ENCODE measurements at regions not wholly inside any gene's neighbourhood (a gene's known extent, or its start where the extent isn't known, plus 50 kb on each side); places are given as distances from the start of the nearest gene placed in this dataset.

DNA sequence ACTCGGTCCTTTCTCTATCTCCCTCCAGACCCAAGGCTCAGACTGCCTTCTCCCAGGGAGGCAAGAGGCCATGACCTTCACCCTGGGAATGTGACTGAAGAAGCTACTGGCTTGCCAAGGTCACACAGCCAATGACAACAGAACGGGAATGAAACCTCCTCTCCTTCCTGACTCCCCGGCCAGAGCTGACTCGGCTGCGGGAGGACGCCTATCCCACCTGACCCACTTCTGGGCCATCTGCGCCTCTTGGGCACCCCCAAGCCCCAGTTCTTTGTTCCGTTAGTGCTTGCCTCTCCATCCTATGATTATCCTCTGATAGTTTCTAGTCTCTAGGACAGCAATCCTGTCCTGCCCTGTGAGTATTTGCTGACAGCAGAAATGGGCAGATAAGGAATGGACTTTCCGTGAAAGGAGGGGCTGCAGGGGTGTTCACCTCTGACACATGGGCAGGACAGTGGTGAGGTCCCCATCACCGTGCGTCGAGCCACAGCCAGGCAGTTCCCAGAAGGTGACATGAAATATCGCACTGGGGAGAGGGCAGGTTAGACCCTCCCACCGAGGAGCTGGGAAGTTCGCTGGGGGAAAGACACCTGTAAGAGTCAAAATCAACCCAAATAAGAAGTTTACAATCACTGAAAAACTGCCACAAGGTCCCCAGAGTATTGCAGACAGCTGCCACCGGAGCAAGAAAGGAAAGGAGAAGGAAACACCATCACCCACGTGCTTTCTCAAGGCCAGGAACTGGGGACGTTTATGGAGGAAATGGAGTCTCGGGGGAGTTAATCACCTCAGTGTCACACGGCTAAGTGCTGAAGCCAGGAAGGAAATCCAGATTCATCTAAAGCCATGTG, 63.0 kb downstream of the INSIG1 start:
- DNase-seq: no peak

DNA sequence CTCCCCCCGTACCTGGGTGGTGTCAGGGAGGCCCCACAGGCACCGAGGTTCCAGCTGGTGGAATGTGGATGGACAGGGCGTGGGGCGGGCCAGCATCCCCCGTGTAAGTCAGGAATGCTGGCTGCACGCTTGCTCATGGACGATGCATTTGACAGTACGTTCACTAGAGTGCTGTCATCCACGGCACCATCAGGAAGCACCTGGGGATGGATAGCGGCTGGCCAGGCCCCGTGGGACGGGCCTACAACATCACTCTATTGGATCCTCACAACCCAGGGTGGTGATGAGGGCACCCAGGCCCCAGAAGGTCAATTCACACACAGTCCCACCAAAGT, 63.6 kb downstream of the INSIG1 start:
- DNase-seq: no peak

DNA sequence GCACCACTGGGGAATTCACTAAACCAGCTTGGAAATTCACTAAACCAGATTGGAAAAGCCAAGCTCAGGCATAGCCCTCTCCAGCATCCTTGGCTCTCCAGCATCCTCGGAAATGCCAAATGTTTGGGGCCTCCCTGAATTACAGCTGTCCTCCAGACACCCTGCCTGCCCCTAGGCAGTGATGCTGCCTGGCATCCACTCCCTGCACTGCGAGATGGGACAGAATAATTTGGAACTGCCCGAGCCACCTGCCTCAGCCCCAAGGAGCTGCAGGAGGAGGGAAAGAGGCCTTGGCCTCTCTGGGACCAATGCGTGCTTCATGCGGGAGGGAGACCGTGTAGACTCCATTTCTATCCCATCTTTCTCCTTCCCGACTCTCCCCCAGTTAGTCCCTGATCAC, 64.3 kb downstream of the INSIG1 start:
- no peak for DNase-seq

DNA sequence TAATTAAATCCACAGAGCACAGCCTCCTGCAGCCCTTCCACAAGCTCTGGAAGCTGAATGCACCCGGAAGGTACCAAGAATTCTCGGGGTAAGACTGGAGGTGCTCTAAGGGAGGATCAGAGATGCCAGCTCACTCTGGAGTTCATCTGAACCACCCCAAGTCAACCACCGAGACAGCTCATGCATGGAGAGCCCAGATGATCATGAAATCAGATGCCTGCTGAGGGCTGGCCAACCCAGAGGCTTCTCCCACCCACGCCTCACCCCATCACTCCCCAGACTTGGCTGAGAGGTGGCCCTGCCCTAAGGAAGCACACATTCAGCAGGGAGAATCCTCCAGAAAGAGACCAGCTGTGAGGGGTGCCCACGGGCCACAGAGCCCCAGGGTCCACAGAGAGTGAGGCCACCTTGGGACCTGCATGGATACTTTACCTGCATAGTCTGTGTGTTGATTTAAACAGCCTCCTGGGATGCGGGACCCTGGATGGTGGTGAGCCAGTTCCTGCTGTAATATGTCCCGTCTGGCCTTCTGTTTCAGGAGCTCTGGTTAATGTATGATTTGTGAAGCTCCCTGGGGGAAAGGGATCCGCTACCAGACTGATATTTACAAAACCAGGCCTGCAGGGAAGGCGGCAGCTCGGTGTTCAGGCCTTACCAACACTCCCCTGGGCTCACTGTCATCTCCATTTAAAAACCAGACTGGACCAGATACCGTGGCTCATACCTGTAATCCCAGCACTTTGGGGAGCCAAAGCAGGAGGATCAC, 64.9 kb downstream of the INSIG1 start:
- no peak for DNase-seq

DNA sequence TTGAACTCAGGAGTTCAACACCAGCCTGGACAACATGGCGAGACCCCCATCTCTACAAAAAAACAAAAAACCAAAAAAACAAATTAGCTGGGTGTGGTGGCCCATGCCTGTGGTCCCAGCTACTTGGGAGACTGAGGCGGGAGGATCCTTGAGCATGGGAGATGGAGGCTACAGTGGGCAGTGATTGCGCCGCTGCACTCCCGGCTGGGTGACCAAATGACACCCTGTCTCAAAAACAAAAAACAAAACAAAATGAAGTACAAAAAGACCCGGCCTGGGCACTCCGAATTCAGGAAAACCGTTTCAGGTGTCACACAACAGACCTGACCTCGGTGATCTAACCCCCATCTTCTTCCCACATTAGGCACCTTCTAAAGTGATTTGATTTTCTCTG, 65.5 kb downstream of the INSIG1 start:
- no peak for DNase-seq

DNA sequence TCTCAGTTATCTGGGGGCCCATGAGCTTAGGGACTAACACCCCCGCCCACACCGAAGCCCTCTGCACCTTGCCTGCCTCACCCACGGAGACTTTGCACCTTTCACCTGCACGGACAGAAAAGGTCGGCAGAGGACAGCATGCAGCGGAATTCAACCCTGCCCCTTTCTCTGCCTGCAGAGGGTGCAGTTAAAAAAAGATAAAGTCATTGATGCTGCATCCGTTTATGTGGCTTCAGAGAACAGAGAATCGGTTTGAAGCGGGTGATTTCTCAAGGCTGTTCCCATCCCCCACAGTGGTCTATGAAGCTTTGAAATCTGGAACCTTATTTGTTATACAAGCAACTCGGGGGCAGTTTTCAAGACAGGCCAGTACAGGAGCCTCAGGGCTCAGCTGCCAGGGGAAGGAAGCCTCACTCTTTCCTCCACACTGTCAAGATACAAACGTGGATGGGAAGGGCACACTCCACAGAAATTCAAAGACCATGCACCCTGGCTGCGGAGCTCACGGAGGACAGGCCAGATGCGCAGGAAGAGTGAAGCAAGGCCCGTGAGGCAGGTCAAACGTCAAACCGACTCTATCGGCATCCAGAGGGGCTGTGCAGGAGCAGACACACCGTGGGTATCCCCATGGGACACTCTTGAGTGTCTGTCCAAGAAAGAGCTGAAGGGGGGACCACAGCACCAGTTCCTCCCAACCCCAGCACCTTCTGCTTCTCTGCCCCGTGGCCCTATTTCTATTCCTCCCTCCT, 66.3 kb downstream of the INSIG1 start:
- no peak for DNase-seq

DNA sequence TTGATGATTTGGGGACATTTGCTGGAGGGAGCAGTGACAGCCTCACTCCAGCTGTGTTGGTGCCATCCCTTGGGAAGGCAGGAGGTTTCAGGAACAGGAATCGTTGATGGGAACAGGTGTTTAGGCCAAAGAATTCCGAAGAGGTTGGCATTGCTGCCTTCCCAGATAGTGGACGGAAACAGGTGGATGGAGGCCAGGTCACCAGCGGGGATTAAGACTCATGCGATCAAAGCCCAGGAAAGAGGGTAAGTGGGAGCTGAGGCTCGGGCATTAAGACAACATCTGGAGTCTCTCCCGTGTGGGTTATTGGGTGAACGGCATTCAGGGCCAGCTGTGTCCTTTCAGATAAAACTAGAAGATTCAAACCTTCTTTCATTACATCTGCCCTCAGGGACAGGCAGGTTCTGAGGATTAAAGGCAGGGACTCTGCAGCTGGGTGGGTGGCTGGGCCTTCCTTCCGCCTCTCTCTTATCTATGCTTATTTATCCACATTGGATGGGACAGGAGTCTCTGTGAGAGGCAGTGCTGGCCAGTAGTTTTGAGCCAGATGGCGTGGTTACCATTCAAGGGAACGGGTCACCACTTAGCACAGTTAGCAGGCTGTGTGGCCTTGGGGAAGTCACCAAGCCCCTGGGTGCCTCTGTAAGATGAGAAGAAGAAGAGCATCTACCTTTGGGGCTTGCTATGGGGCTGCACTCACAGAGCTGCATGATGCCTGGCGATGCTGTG, 67.6 kb downstream of the INSIG1 start:
- no peak for DNase-seq

DNA sequence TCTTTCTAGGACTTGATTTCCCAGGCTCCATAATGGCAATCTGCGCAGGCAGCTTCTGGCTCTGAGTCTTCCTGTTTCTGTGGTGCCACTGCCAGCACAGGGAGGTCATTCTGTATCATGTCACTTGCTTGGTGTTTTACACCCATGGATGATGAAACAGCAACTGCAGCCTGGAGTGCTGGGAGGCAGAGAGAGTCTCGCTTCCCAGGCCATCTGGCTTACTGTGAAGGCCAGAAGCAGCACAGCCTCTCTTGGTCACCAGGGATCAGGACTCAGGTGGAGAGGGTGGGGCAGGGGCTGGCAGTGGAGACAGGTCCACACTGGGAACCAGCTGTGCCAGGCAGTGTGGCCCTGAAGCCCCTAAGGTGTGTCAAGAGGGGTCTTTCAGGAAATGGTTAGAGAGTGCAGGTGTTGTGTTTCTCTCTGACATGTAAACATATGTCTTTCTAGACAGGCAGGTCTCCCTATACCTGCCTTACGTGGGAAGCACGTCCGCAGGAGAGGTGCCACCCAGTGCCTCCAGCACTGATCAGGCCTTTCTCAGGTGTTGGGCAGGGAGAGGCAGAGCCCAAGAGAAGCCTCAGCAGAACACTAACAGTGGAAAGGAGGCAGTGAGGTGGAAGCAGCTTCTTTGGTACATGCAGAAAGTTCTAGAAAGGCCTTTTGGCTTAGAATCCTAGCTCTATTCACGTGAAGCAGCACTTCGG, 71.4 kb downstream of the INSIG1 start:
- no peak for DNase-seq

DNA sequence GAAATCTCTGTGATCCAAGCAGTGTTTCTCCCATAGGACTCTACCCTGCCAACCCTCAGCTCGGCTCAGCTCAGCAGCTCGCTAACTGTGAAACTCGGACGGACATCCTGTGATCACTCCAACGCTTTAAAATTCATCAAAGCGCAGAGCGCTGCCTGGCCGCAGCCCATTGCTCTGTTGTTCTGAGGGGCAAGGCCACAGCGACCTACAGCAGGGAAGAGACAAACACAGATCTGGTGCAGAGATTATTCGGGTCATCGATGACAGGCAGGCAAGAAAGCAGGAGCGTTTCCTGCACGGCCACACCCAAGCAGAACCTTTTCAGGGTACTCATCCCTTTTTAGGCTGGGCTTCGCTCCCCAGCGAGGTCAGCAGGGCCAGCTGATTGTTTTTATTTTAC, 72.1 kb downstream of the INSIG1 start:
- no peak for DNase-seq

DNA sequence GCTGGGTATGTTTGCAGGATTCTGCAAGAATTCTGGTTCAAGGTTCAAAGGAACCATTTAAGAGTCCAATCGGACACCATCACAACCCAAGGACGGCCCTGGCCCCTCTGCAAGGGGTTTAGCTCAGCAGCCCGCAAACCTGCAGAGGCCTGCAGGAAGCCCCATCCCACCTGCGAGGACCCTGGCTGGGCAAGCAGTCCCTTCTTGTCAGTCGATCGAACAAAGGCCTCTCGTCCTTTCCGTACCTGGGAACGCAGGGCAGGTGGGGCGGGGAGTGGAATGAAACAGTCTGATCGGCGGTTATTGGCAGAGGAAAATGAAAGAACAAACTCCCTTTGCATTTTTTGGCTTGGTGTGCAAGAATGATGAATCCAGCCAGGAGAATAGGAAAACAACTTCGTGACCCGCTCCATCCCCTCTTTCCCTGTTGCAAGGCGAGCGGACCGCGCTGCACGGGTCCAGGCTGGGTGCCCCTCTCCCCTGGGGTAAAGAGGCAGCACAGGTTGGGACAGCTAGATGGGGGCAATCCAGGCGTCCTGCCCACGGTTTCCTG, 73.7 kb downstream of the INSIG1 start:
- no peak for DNase-seq

DNA sequence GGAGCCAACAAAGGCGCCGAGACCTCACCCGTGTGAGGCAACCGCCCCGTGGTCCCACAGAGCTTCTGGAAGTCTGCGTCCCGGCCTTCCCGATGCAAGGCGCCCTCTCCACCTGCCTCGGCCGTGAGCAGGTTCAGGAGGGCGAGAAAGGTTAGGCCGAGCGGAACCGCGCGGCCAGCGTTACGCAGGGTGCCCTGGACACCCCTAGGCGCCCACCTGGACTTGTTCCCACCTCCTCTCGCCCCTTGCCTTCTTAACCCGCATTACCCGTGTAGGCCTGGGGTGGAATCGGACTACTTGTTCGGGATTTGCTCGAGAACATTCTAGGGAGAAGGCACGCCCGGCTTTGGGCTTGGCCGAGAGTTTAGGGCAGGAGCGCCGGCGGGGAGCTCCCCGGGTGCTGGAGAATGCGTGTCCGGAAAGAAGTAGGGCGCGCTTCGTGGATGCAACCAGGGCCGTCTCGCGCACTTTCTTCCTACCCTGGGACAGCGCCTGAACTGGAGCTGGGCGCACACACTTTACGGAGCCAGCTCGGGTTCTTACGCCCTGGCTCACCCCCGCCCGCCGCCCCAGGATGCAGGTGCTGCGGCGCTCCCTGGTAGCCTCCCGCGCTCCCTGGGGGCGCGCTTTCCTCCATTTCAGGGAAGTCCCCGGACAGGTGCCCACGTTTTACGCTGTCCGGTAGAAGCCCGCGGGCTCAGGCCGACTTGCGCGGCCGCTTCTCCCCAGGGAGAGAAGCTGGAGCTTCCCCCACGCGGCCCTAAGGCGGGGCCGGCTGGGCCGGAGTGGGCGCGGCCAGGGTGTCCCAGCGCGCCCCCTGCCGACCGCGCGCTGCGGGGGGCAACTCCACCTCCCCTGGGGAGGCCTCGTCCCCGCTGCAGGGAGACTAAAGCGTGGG, 74.5 kb downstream of the INSIG1 start:
- no peak for DNase-seq

DNA sequence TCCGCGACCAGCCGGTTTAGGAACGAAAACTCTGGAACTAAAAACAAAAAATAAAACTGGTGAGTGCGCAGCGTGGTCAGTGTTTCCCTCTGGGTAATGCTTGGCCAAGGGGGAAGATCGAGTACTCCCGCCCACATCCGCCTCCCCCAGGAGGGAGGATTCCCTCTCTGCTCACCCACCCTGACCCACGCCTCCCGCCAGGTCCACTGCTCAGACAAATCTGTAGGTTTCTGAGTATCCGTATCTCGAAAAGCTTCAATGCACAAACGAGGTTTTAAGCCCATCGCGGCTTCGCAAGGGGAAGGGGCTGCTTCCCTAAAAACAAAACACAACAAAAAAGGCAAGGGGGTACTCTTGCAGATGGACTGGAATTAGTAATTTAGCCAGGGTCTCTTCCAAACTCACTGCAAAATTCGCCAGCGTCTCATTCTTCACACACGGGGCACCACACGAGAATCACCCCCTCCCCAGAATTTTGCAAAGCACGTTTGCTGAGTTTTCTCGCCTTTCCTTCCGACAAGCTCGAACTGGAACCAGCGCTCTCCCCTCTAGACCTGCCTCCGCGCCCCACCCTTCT, 75.2 kb downstream of the INSIG1 start:
- no peak for DNase-seq

DNA sequence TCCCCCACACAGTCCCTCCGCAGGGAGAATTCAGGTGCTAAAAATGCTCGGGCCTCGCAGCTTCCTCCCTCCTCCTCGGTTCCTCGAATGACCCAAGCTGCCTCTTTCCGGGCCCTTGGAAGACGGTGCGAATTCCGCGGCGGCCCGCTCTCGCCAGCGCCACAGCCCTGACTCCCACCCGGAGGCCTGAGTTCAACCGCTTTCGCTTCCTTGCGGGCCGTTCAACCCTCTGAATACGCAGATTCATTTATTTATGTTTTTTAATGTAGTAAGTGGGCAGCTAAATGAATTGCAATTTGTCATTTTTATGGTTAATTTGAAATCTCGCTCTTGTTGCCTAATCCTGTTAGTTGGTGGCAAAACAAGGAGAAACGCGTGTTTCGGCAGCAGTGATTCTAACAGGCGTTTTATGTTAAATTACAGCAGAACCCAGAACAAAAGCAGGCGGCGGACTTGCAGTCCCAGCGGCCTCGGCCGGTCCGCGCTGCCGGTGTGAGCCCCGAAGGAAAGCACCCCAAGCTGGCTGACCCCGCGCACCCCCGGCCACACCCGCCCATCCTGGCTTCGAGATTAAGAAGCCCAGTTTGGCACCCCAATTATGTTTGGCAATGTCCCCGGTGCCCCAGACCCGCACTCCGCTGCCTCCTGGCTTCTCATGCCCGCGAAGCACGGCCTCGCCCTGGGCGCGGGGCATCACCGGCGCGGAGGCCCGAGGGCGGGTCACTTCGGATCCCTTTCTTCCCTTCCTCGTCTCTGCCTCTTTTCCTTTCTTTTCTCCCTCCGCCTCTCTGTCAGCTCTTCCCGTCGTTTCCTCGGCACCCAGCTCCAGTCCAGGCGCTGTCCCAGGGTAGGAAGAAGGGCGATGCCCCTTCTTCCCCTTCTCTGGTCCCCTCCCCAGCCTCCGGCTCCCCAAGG, 75.9 kb downstream of the INSIG1 start:
- no peak for DNase-seq

DNA sequence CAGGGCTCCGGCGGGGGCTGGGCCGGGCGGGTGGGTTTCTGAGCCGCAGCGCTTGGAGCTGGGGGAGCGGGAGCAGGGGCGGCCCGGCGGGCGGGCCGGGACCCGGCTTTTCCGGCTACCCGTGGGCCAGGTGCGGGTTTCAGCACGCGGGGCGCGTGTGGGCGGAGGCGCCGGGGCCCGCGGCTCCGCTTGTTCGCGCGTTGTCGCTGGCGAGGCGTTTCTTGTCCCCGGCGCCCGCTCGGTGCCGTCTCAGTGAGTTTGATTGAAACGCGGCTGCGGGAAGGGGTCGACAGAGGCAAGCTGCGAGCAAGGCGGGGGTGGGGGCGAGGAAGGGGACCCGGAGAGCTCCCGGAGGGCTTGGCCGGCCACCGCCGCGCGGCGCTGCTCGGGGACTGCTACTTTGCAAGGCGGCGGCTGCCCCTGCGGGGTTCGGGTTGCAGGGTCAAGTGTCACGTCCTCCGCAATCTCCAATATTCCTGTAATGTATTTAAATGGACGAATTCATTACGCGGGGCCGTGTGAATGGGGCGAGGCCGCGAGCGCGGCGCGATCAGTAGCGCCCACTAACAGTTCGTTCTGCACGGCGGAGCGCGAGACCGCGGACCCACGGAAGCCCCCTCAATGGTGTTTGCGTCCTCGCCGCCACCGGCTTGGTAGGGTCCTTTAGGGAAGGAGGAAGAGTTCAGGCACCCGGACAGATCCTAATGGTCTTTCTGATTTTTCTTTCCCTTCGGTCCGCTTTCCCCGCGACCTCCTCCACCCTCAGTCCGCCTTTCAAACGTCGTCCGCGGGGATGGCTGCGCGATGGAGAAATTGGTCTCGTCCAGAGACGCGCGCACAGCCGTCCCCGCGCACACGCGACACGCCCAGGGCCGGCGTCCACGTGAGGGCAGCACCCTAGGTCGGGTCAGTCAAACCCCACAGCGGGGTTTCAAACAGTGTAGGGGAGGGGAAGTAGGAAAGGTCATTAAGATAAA, 76.9 kb downstream of the INSIG1 start:
- no peak for DNase-seq

DNA sequence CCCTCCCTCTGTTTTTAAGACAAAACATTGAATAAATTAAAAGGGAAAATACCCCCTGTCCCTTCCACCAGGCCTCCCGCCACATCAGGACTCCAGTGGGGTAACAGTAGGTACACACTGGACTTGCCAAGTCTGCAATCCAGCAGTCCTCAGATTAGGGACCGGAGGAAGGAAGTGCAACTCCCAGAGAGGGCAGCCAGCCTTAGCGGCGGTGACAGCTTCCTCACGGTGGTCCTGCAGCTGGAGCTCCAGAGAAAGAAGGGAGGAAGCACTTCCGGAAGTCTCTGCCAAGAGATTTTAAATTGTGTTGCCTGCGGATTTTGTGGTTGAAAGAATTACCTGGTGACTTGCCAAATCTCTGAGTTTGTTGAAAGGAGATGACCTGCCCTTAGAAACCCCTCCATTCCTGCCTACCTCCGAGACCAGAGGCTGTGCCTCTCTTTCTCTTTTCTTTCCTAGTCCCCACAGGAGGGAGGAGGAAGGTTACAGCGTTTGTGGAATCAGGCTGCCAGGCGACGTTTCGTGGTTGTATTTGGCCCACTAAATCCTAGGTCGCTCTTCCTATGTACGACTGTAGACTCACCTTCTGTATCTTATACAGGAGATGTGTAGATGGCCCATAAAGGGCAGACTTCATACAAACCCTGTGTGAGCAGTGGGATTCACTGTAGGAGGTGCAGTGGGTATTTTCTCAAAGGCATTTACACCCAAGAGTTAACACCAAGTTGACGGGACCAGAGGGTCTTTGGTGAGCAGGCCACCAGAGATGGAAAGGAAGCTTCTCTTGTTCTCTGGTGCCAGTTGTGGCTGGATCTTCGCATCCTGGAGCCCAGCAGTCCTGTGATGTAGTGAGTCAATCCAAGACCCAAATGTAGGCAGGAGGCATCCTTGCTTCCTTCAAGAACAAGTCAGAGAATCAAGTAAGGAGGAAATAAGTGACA, 77.9 kb downstream of the INSIG1 start:
- no peak for DNase-seq

DNA sequence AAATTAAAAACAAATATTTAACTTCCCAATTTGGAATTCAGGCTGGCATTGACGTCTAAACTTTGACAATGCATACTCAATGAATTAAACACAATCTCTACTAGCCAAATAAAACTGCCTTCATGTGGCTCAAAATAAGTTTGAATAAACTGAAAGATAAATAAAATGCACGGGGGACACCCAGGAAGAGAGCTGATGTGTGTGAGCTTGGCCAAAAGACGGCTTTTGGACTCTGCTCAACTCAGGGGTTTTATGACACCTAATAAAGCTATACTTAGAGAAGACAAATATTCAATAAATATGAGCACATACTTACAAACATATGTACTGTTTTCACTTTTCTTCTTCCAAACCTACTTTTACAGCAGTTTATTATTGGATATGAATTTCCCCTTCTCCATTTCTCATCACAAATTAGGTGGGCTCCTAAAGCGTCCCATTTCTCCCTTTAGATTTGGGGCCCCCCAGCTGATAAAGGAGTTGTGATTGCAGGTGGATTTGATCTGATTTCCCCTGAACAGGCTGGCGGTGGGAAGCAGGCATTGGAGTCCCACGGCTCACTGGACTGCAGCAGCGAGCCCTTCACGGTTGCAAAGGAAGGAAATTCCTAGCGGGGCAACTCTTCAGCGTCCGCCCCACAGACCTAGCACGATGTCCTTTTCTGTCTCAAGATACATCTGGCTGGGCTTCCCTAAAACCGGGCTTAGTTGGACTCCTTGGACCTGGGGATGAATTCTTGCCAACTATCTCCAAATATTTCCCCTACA, 79.6 kb downstream of the INSIG1 start:
- DNase-seq: no peak

All from right forelimb (tissue), 1 donor.